ENCODE measurements at regions not wholly inside any gene's neighbourhood (a gene's known extent, or its start where the extent isn't known, plus 50 kb on each side); places are given as distances from the start of the nearest gene placed in this dataset.

GRCh38 chr1:55746710-55747109, 531.5 kb upstream of the USP24 start:
- TF ChIP-seq CTCF (IDR thresholded peaks at IDR 0.05): no peak
- no peak for TF ChIP-seq POLR2AphosphoS5 (IDR thresholded peaks at IDR 0.05)
